ENCODE measurements at regions not wholly inside any gene's neighbourhood (a gene's known extent, or its start where the extent isn't known, plus 50 kb on each side); places are given as distances from the start of the nearest gene placed in this dataset.
"Not testable (repeated sequence)": the region's sequence is repeated elsewhere in the genome, so short reads cannot be mapped to it uniquely, and the experiment has no call there.

DNA sequence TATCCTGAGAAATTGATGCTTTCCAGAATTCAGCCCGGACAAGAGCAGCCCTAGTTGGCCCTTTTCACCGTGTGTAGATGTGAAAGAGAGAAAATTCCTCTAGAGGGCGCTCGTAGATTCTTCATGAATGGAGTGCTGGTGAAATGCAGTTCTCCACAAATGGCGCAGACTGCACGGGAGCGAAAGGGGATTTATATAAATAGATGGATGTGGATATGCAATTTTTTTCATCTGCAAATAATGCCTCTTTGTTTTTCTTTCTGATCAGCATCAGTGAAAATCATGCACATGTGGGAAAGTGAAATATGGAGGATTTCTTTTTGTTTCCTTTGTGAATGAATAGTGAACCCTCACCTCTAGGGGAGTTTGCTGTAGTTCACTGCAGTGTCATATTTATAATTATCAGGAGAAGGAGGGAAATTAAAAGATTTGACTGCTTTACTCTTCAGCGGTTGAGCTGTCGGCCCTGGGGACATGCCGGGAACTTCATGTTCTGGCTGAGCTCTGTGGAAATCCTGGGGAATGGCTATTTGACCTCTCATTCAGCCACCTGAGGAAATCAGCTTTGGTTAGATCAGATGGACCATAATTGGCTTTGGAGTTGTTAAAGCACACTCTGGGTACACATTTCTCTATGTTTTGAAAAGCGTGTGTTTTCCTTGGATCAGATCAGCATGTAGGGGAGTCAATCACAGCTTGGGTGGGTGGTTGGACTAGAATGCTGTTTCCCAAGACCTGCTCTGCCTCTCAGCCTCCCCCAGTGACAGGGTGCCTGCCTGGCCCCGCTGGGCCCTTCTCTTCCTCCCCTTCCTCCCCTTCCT lies 115.0 kb upstream of the SHISA3 start:
- peak; percentile 66 for DNase-seq (ENCODE audit: extremely low read depth, low read depth, low spot score)

DNA sequence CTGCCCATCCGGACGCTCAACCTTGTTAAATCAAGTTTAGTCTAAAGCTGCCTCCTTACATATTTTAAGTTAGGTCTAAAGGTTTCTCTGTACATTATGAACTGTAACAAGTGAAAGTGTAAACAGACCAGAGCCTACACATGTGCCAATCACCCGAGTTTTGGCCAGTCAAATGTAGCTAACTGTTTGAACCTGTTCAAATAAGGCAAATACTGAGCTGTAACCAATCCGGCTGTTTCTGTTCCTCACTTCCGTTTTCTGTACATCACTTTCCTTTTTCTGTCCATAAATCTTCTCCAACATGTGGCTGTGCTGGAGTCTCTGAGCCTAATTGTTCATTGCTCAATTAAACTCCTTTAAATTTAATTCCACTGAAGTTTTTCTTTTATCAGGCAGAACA lies 113.3 kb upstream of the SHISA3 start:
- no peak for DNase-seq (ENCODE audit: extremely low read depth, low read depth, low spot score)

DNA sequence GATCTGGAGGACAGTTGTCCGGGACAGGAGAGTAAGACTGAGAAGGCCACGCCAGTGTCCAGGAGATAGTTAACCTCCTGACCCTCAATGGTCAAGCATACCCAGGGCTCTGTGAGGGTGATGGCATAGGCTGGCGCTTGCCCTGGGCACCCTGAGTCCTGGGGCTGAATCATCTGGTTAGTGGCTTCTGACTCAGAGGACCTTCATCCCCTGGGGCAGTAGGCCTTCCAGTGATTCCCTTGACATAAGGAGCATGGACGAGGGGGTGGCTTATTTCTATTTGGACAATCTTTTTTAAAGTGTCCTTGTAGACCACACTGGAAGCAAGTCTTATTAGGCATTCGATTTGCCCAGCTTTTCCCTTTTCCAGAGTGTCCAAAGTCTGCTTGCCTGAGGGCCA lies 108.4 kb upstream of the SHISA3 start:
- DNase-seq (ENCODE audit: extremely low read depth, low read depth, low spot score): not testable (repeated sequence)

DNA sequence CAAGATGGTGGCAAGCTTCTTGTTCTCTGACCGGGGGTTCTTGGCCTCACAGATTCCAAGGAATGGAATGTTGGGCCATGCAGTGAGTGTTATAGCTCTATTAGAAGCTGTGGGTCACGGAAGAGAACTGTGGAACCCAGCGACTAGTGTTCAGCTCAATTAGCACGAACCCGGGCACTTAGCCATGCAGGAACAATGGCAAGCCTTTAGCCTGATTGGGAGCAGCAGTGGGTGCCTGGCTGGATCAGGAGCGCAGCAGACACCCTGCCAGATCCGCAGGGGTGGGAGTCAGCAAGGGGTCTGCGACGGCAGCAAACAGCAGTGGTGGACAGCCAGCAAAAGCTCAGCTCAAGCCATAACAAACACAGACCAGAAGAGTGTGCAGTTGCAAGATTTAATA lies 105.1 kb upstream of the SHISA3 start:
- DNase-seq (ENCODE audit: extremely low read depth, low read depth, low spot score): not testable (repeated sequence)

DNA sequence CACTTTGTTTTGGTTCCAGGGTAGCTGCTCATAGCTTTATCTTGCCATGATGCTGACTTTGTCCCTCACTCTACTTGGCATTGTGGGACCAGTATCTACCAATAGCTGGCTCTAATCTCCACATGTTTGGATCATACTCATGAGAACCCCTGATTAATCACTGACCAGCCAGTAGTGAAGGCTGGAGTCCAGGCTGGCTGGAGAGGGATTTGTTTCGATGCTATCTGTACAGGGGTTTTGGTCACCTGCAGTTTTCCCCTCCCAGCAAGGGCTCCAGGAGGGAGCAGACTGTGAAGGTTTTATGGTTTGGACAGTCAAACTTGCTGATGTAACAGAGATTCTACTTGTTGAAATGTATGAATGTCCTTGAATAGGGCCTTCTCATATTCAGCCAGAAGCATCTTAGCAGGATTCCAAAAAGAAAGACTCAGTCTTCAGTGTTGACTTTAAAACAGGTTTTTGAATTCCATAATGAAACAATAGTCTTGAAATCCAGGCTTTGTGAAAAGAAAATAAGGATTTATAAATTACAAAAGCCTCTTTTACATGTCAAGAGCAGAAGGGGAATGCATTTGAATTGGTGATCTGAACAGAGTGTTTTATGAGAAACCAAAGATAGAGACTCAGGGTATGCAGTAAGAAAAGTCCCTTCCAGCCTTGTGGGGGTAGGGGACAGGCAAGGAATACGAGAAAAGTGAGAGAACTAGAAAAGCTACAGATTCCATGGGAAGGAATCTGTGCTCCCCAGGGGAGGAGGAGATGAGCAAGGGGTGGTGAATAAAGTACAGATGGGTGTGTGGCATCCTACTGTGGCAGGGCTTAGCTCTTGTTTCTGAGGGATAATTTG lies 103.1 kb upstream of the SHISA3 start:
- no peak for DNase-seq (ENCODE audit: extremely low read depth, low read depth, low spot score)

DNA sequence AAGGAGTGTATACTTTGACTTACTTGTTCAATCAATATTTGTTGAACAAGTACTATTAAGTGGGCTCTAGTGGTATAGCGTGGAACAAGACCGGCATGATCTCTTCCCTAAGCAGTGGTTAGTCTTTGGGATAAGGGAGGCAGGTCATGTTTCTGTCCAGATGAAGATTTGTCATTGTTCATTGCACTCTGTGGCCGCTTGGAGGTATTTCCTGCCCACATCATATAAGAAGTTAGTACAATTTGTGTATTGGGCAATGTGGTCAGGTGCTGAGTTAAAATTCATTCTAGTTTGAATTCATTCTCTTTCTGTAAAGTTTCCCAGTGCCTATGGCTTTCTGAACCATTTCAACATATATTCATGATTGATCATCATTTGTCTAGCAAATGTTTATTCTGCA lies 101.1 kb upstream of the SHISA3 start:
- DNase-seq (ENCODE audit: extremely low read depth, low read depth, low spot score): no peak

DNA sequence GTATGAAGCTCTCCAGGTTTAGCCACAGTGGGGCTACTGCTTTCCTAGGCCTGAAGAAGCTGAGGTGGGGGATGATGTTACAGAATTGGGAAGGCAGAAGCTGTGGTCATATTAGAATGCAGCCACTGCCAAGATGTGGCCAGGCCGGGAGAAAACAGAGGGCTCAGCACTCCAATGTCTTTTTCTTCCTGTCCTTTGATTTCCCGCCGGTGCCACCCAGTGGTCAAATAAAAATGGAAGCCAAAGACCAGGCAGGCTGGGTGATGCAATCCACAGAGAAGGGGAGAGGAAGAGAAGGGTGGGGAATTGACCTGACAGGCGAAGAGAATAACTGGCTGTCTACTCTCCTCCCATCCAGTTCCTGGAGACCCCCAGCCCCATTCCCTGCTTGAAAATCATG lies 94.9 kb upstream of the SHISA3 start:
- no peak for DNase-seq (ENCODE audit: extremely low read depth, low read depth, low spot score)

DNA sequence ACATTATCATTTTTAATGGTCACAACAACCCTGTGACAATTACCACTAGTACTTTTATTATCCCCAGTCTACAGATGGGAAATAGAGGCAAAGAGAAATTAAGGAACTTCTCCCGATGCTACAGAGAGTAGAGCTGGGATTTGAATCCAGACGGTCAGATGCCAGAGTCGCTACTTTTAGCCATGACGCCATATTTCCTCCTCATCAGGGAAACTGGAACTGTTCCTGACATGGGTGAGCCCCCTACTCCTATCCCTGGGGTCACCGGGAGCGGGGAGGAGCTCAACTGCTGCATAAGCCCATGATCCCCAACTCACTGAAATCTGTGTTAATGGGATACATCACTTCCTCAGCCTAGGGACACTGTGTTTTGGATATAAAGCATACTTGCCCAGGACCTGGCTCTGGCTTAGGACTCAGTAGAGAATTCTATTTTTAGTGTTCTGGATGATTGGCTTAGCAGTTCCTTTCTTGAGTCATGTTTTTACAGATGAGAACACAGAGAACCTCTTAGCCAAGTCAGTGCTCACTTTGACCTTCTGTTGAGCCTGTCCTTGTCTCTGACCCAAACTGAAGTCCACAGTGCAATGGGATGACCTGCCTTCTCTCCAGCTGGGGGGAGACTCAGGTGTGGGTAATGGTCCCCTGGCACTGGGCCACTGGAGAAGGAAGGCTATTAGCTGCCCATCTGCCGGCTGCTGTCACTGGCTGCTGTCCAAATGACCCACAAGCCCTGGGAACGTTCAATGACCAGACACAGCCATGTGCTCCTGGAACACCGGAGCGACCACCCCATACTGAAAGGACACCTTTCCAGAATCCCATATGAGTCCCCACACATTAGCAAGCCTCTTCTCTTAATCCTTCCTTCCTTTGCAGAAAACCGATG lies 90.8 kb upstream of the SHISA3 start:
- no peak for DNase-seq (ENCODE audit: extremely low read depth, low read depth, low spot score)

DNA sequence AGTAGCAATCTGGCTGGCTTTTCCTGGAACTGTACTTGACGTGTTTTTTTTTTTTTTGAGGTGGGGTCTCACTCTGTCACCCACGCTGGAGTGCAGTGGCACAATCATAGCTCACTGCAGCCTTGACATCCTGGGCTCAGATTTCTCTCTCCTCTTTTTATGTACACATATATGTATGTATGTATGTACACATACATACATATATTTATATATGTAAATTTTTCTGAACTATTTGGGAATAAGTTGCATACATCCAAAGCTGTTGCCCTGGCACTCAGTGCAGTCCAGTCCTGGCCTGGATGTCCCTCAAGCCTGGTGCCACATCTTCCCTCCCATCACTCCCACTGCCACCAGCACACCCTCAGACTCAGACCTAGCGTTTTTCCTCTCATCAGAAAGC lies 89.0 kb upstream of the SHISA3 start:
- no peak for DNase-seq (ENCODE audit: extremely low read depth, low read depth, low spot score)

DNA sequence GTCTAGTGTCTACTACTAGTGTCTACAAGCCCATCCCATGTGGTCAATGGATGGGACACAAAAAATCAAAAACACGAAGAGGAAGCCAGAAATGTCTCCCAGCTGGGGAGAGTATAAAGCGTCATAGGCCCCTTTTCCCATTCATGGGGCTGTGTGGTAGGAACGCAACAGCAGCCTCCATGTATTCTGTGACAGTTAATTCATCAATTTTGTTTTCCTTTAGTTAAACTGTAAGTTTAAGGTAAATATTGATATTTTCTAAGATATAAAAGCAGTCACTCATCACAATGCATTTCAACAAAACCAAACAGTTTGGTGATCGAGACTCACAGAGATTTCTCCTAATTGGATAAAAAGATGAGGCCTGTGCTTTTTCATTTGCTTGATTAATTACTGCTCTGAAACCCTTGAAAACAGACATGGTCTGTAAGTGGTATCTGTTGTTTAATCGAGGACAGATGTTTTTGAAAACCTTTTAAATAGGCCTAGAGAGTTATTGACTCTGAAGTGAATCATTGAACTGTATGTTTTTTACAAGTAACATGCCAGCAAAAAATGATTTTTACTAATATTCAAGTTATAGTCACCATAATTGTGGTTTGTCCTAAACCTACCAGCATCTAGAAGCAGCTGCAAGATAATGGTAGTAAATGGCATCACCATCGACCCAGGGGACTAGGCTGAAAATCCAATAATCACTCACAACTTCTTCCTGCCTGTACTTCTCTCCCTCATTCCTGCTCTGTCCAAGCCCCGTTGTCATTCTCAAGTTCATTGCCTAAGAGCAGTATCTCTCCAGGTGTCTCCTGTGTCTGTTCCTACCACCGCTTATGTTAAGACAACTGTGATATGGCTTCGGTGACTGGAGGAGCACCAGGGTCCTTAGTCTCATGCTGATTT lies 87.7 kb upstream of the SHISA3 start:
- DNase-seq (ENCODE audit: extremely low read depth, low read depth, low spot score): no peak

DNA sequence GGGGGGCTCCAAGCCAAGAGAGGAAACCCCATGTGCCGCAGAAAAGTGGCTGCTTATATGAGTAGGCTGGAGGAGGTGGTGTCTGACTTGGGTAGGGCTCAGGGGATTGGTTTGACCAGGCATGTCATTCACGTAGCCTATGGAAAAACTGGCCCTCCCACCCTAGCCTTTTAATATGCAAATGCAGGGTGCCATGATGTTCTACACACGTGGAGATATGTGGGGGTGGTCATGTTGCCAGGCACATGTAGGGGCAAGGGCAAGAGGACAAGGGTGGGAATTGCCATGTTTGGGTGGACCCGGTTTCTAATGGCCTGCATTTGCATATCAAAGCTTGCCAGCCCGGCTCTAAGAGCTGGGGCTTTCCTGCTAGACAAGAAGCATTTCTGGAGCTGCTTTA lies 86.9 kb upstream of the SHISA3 start:
- no peak for DNase-seq (ENCODE audit: extremely low read depth, low read depth, low spot score)

DNA sequence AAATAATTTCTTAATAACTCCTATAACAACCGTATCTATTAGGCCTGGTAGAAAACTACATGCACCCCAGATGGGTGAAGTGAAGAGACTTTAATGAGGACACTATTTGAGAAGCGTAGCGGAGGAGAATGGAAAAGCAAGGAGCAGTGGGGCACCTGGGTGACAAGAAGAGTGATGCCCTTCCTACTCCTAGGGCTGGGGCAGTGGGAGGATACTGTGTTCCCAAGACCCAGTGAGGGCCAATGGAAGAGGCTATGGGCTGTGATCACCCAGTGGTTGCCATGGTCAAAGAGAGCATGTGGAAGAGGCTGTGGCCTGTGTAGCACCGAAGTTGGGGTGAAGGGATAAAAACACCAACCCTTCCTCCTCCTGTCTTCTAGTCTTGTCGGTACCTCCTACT lies 86.5 kb upstream of the SHISA3 start:
- no peak for DNase-seq (ENCODE audit: extremely low read depth, low read depth, low spot score)

DNA sequence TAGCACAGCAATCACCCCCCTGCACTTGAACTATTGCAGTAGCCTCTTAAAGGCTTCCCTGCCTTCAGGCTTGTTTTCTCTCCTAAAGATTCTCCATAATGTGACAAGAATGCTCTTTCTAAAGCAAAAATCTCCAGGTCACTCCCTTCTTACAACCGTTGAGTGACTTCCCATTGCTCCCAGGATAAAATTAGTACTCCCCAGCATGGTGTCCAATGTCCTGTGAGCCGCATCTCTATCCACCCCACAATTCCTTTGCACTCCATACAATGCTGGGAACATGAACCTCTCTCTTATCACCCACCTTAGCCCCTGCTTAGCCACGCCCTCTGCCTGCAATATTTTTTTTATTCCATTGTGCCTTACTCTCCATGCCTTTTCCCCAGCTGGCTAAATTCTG lies 85.7 kb upstream of the SHISA3 start:
- DNase-seq (ENCODE audit: extremely low read depth, low read depth, low spot score): no peak

DNA sequence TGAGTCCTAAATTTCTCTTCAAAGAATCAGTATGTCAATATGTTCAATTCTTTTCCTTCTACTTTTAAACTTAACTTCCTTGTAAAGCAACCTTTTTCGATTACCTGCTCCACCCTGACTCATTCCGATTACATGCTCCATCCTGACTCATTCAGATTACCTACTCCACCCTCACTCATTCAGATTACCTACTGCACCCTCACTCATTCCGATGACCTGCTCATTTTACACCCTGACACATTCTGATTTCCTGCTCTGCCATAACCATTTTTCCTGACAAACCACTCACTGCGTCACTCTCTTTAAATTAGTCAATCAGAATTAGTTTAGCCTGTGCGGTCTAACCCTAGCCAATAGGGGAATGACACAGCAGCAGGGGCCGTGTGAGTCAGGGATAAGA lies 83.9 kb upstream of the SHISA3 start:
- not testable (repeated sequence) for DNase-seq (ENCODE audit: extremely low read depth, low read depth, low spot score)

DNA sequence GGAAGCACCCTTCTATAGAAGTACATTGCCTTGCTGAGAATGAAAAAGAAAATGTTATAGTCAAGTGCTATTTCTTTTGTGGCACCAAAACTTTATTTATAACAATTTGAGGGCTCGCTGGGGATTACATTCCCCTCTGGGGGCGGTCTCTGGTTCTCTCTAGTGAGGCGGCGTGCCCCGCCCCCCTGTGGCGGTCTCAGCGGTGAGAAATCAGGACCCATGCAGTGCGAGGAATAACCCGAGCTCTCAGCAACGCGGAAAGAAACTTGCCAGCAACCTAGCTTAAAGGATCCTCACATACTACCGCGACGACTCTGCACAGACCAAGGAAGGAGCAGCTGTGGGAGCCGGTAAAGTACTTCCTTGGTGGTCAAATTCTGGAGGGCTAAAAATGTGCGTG lies 83.4 kb upstream of the SHISA3 start:
- DNase-seq (ENCODE audit: extremely low read depth, low read depth, low spot score): no peak

DNA sequence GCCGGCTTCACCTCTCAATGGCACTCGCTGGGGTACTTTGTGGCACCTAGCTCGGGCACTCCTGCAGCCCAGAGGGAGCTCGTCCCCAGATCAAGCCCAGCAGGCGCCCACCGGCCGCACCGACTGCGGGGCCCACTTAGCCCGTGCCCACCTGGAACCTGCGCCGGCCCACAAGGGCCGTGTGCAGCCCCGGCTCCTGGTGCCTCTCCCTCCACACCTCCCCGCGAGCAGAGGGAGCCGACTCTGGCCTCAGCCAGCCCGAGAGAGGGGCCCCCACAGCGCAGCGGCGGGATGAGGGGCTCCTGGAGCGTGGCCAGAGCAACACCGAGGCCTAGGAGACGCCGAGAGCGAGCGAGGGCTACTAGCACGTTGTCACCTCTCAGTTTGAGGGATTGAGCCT lies 82.1 kb upstream of the SHISA3 start:
- no peak for DNase-seq (ENCODE audit: extremely low read depth, low read depth, low spot score)

DNA sequence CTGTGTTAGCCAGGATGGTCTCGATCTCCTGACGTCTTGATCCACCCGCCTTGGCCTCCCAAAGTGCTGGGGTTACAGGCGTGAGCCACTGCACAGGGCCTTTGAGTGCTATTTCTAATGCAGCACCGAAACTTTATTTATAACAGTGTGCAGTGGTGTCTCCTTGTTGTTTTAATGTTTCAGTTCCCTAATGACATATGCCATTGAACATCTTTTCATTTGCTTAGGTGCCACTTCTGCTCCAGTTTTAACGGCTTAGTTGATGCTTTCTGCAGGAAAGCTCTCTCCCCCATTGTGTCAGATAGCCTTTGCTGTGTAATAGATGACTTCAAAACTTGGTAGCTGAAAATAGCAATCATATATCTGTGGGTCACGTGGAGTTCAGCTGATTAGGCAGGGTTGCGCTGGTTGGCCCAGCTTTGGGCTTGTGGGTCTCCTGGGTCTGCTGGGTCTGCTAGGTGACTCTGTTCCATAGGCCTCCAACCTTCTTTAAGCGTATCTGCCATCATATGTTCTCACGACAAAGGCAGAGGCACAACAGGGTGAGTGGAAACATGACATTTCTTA lies 76.4 kb upstream of the SHISA3 start:
- no peak for DNase-seq (ENCODE audit: extremely low read depth, low read depth, low spot score)

DNA sequence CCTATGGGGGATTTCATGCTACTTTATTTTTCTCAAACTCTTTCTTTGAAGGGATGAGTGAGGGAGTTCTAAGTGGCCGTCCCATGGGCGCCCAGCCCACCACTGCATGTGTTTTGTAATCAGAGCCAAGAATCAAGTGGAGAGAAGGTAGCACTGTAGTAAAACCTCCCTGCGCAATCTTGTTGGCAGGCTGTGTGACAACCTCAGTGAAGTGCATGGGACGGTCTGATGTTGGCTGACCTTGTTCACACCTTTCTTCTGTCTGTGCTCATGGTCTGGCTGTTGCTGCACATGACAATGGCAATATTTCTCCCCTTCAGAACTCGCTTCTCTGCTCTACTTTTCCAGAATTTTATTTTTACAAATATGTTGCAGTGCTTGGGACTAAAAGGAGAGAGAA lies 71.2 kb upstream of the SHISA3 start:
- no peak for DNase-seq (ENCODE audit: extremely low read depth, low read depth, low spot score)

DNA sequence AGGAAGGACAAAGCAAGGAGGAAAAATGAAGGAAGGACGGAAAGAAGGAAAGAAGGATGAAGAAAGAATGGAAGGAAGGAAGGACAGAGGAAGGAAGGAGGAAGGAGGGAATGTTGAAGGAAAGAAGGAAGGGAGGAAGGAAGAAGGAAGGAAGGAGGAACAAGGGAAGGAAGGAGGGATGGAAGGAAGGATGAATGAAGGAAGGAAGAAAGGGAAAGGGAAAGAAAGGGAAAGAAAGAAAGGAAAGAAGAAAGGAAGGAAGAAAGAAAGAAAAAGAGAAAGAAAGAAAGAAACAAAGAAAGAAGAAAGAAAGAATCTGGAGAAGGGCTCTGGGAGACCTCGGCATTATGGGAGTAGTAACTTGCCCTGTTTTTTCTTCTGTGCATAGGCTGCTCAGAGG lies 70.8 kb upstream of the SHISA3 start:
- DNase-seq (ENCODE audit: extremely low read depth, low read depth, low spot score): no peak

DNA sequence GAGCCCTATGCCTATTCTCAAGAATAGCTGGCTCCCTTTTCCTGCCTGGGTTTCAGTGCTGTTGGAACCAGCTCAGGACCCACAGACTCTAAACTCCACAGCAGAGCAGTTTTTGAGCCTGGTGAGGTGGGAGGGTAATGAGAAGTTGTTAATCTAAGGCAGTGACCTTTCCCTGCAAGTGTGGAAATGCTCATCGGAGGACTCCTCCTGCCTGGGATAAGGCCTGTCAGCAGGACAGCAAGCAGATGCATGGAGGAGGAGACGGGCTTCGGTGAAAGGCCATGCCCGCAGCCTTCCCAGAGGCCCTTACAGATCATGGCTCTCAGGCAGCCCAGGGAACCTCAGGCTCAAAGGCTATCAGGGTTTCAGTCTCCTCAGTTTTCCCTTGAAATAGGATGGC lies 70.0 kb upstream of the SHISA3 start:
- DNase-seq (ENCODE audit: extremely low read depth, low read depth, low spot score): no peak
